ENCODE measurements at regions not wholly inside any gene's neighbourhood (a gene's known extent, or its start where the extent isn't known, plus 50 kb on each side); places are given as distances from the start of the nearest gene placed in this dataset.

GRCh38 chr10:78597796-78598555 lies 470.8 kb upstream of the ZMIZ1 start:
- Histone ChIP-seq H3K4me3 (no peak overlapping the region), H3K9ac (ENCODE audit: insufficient read depth in 1 of 2, low read length in 2 of 2) (no peak overlapping the region), H3K36me3 (ENCODE audit: control insufficient read depth in 4 of 4, insufficient read depth in 4 of 4, low read length in 4 of 4) (no peaks in the 10 kb centered on the region), H3K27me3 (ENCODE audit: control insufficient read depth in 3 of 3, insufficient read depth in 3 of 3, low read length in 2 of 3) (no peaks in the 10 kb centered on the region), H3K9me3 (ENCODE audit: control insufficient read depth in 4 of 4, insufficient read depth in 3 of 4, low read length in 3 of 4) (peaks cover 0 to 2% (median 0%) of the 10 kb centered on the region in 4 donors), H3K27ac (ENCODE audit: low read depth in 1 of 2, low read length in 1 of 2) (no peak overlapping the region), H3K4me1 (ENCODE audit: control insufficient read depth in 5 of 5, insufficient read depth in 5 of 5, low read length in 5 of 5) (peaks cover 0 to 3% (median 0%) of the 10 kb centered on the region in 5 donors)
- TF ChIP-seq, protein P1, sequence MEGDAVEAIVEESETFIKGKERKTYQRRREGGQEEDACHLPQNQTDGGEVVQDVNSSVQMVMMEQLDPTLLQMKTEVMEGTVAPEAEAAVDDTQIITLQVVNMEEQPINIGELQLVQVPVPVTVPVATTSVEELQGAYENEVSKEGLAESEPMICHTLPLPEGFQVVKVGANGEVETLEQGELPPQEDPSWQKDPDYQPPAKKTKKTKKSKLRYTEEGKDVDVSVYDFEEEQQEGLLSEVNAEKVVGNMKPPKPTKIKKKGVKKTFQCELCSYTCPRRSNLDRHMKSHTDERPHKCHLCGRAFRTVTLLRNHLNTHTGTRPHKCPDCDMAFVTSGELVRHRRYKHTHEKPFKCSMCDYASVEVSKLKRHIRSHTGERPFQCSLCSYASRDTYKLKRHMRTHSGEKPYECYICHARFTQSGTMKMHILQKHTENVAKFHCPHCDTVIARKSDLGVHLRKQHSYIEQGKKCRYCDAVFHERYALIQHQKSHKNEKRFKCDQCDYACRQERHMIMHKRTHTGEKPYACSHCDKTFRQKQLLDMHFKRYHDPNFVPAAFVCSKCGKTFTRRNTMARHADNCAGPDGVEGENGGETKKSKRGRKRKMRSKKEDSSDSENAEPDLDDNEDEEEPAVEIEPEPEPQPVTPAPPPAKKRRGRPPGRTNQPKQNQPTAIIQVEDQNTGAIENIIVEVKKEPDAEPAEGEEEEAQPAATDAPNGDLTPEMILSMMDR (IDR thresholded peaks at IDR 0.05; ENCODE audit: control extremely low read depth, extremely low read depth), result no peak
- WGBS, 2 donors, result 94% methylated on average over 11 of the region's 11 CpGs
- DNase-seq (no peak), ATAC-seq (ENCODE audit: insufficient read depth, low FRiP score) (no peak)

- Histone ChIP-seq H3K9ac (ENCODE audit: insufficient read depth in 1 of 2, low read length in 2 of 2) (no peak overlapping the region), H3K27me3 (ENCODE audit: control insufficient read depth in 3 of 3, insufficient read depth in 3 of 3, low read length in 2 of 3) (no peaks in the 10 kb centered on the region), H3K9me3 (ENCODE audit: control insufficient read depth in 4 of 4, insufficient read depth in 3 of 4, low read length in 3 of 4) (peaks cover 0 to 2% (median 0%) of the 10 kb centered on the region in 4 donors), H3K27ac (ENCODE audit: low read depth in 1 of 2, low read length in 1 of 2) (no peak overlapping the region), H3K4me1 (ENCODE audit: control insufficient read depth in 5 of 5, insufficient read depth in 5 of 5, low read length in 5 of 5) (peaks cover 0 to 3% (median 0%) of the 10 kb centered on the region in 5 donors), H3K4me3 (no peak overlapping the region), H3K36me3 (ENCODE audit: control insufficient read depth in 4 of 4, insufficient read depth in 4 of 4, low read length in 4 of 4) (no peaks in the 10 kb centered on the region)
- ATAC-seq (ENCODE audit: insufficient read depth, low FRiP score) (no peak), DNase-seq (no peak)
- TF ChIP-seq, protein P1 (IDR thresholded peaks at IDR 0.05; ENCODE audit: control extremely low read depth, extremely low read depth), result no peak
- 90 to 93% methylated on average over 3 of the region's 3 CpGs for WGBS, 2 donors
These were observed 469.5 kb upstream of the ZMIZ1 start for GRCh38 chr10:78599122-78599853.

DNA sequence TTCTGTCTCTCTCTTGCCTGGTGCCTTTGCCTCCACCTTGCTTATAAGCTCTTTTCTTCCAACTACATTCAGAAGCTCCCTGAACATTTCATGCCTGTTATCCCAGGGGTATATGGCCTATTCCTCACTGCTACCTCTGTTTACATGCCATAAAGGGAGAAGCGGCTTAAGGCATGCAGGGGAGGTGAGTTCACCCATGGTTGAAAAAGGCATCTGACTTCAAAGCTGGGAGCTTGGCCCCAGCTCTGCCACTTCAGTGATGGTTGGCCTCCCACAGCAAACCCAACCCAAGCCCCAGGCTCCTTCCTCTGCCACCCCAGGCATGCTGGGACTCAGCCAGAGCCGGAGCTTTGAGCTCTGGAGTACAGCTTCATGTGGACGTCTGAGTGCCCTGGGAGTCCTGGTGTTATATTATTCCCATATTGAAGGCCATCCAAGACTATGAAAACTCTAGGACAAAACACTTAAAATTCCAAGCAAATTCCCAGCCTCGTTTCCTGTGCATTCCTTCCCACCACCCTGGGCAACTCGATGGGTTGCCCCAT lies 468.6 kb upstream of the ZMIZ1 start:
- 76 to 85% methylated on average over 5 of the region's 5 CpGs for WGBS, 2 donors
- Histone ChIP-seq H3K27me3 (ENCODE audit: control insufficient read depth in 3 of 3, insufficient read depth in 3 of 3, low read length in 2 of 3) (no peaks in the 10 kb centered on the region), H3K27ac (ENCODE audit: low read depth in 1 of 2, low read length in 1 of 2) (no peak overlapping the region), H3K9me3 (ENCODE audit: control insufficient read depth in 4 of 4, insufficient read depth in 3 of 4, low read length in 3 of 4) (peaks cover 0 to 2% (median 0%) of the 10 kb centered on the region in 4 donors), H3K36me3 (ENCODE audit: control insufficient read depth in 4 of 4, insufficient read depth in 4 of 4, low read length in 4 of 4) (no peaks in the 10 kb centered on the region), H3K4me1 (ENCODE audit: control insufficient read depth in 5 of 5, insufficient read depth in 5 of 5, low read length in 5 of 5) (no peaks in the 10 kb centered on the region), H3K4me3 (no peak overlapping the region), H3K9ac (ENCODE audit: insufficient read depth in 1 of 2, low read length in 2 of 2) (no peak overlapping the region)
- DNase-seq (no peak), ATAC-seq (ENCODE audit: insufficient read depth, low FRiP score) (no peak)
- TF ChIP-seq, protein P1 (IDR thresholded peaks at IDR 0.05; ENCODE audit: control extremely low read depth, extremely low read depth), result no peak

Measured in lung (tissue), 11 donors.